OCI-LY7 (cell line): ENCODE measurements at regions not wholly inside any gene's neighbourhood (a gene's known extent, or its start where the extent isn't known, plus 50 kb on each side); places are given as distances from the start of the nearest gene placed in this dataset.
"Not testable (repeated sequence)": the region's sequence is repeated elsewhere in the genome, so short reads cannot be mapped to it uniquely, and the experiment has no call there.

Experiments
- BruUV-seq: library from RNA; stranded (reverse); fragments of 400-500 nt; replicated peaks from 2 replicates; lab custom pipeline; 2021; lab: Mats Ljungman, UMichigan
- CTCF ChIA-PET: fragments of 300-600 bp; sonication (Branson Sonifier 250); formaldehyde crosslinking; loops from one replicate; lab custom pipeline; 2022; ENCODE audit warnings: antibody characterized with exemption; ENCODE audit not compliant: unreplicated experiment; lab: Charles Lee
- POLR2A ChIA-PET: fragments of 300-600 bp; sonication (Branson Sonifier 250); formaldehyde crosslinking; loops from one replicate; lab custom pipeline; 2022; ENCODE audit warnings: antibody characterized with exemption; lab: Charles Lee
- DNase-seq: peaks from one replicate; pipeline ENCODE4 v3.0.0-alpha.2; 2015; ENCODE audit warnings: low spot score
- H2AFZ ChIP-seq: fragments of 200-600 bp; sonication (generic), shearing (Covaris generic); 2 replicates; pipeline ENCODE4 v1.6.1; 2014; ENCODE audit warnings: mild to moderate bottlenecking, antibody characterized with exemption, low read length, moderate library complexity
- H3K27ac ChIP-seq: fragments of 200-600 bp; sonication (generic); 2 replicates; pipeline ENCODE4 v1.5.1; 2014; ENCODE audit warnings: mixed run types, low read depth, mild to moderate bottlenecking, moderate library complexity, low read length, inconsistent platforms; ENCODE audit not compliant: poor library complexity, severe bottlenecking
- H3K36me3 ChIP-seq: fragments of 200-600 bp; sonication (generic); 2 replicates; pipeline ENCODE4 v1.6.1; 2014; ENCODE audit warnings: mild to moderate bottlenecking, antibody characterized with exemption, low read length, moderate library complexity, mixed read lengths; ENCODE audit not compliant: insufficient read depth
- H3K4me1 ChIP-seq: fragments of 200-600 bp; sonication (generic); 2 replicates; pipeline ENCODE4 v1.5.1; 2014; ENCODE audit warnings: mild to moderate bottlenecking, low read length; ENCODE audit not compliant: insufficient read depth, poor library complexity, severe bottlenecking
- H3K4me2 ChIP-seq: fragments of 200-600 bp; sonication (generic); 2 replicates; pipeline ENCODE4 v1.6.1; 2014; ENCODE audit warnings: mild to moderate bottlenecking, low read length
- H3K4me3 ChIP-seq: fragments of 200-600 bp; sonication (generic); 2 replicates; pipeline ENCODE4 v1.5.1; 2014; ENCODE audit warnings: mild to moderate bottlenecking, low read depth, low read length; ENCODE audit not compliant: poor library complexity, severe bottlenecking
- H3K79me2 ChIP-seq: fragments of 200-600 bp; sonication (generic); 2 replicates; pipeline ENCODE4 v1.6.1; 2016; ENCODE audit warnings: low read depth, mild to moderate bottlenecking, low read length, moderate library complexity, mixed read lengths; ENCODE audit not compliant: insufficient read depth
- H3K9me2 ChIP-seq: fragments of 200-600 bp; sonication (generic); 2 replicates; pipeline ENCODE4 v1.6.1; 2016; ENCODE audit warnings: mild to moderate bottlenecking, low read length, mixed read lengths; ENCODE audit not compliant: insufficient read depth
- H3K9me3 ChIP-seq: fragments of 200-600 bp; sonication (generic); 2 replicates; pipeline ENCODE4 v1.6.1; 2014; ENCODE audit warnings: mild to moderate bottlenecking, mixed run types, low read length, mixed read lengths
- H4K20me1 ChIP-seq: fragments of 200-600 bp; sonication (generic); 2 replicates; pipeline ENCODE4 v1.6.1; 2014; ENCODE audit warnings: mild to moderate bottlenecking, antibody characterized with exemption, low read length, moderate library complexity, mixed read lengths; ENCODE audit not compliant: insufficient read depth
- EZH2phosphoT487 ChIP-seq: fragments of 200-600 bp; sonication (generic); IDR thresholded peaks from 2 replicates; pipeline ENCODE4 v1.6.1; 2018; ENCODE audit warnings: low read depth, borderline replicate concordance, mild to moderate bottlenecking, mixed run types, antibody characterized with exemption, low read length, moderate library complexity, mixed read lengths
- intact Hi-C: fragments of 100-400 bp; cut with micrococcal nuclease; formaldehyde crosslinking; loops from one replicate; pipeline ENCODE4 v1.10.0; 2022; ENCODE audit not compliant: unreplicated experiment
- TF ChIP-seq, protein P1 (sequence below): fragments of 200-600 bp; sonication (generic); conservative IDR thresholded peaks from 2 replicates; pipeline ENCODE4 v1.5.1; 2014; ENCODE audit warnings: mild to moderate bottlenecking, antibody characterized with exemption, low read length, moderate library complexity, mixed read lengths

DNA sequence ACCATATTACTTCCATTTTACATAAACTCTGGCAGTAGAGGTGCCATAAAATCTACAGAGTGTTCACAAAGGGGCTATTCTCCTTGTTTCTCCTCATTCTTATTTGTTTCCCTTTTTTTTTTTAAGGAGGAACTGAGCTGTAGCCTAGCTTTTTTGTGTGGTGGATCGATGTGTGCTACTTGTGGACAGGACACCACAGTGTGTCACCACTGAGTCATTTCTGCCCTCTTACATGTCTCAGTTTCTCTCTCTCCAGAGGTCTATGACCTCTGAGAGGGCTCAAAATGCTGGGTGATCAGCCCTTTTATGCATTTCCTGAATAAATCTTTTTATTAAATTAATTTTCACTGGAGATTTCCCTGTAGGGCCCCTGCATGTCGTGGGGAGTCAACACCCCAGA is 370.2 kb downstream of the ADGRD1 start:
- no peaks in the 10 kb centered on the region for H3K4me1 ChIP-seq
- H3K4me3 ChIP-seq = no peak overlapping the region
- ChIA-PET POLR2A (no interaction called here), CTCF (no interaction called here)
- no peak overlapping the region for H2AFZ ChIP-seq
- no peaks in the 10 kb centered on the region for H3K36me3 ChIP-seq
- H3K4me2 ChIP-seq = no peak overlapping the region
- intact Hi-C loops = no loop called here
- BruUV-seq = no TSS peak
- H4K20me1 ChIP-seq = no peaks in the 10 kb centered on the region
- no peak for TF ChIP-seq EZH2phosphoT487
- TF ChIP-seq, protein P1, sequence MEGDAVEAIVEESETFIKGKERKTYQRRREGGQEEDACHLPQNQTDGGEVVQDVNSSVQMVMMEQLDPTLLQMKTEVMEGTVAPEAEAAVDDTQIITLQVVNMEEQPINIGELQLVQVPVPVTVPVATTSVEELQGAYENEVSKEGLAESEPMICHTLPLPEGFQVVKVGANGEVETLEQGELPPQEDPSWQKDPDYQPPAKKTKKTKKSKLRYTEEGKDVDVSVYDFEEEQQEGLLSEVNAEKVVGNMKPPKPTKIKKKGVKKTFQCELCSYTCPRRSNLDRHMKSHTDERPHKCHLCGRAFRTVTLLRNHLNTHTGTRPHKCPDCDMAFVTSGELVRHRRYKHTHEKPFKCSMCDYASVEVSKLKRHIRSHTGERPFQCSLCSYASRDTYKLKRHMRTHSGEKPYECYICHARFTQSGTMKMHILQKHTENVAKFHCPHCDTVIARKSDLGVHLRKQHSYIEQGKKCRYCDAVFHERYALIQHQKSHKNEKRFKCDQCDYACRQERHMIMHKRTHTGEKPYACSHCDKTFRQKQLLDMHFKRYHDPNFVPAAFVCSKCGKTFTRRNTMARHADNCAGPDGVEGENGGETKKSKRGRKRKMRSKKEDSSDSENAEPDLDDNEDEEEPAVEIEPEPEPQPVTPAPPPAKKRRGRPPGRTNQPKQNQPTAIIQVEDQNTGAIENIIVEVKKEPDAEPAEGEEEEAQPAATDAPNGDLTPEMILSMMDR = no peak
- H3K9me3 ChIP-seq = peaks cover 17% of the 10 kb centered on the region
- no peak for DNase-seq
- H3K27ac ChIP-seq = no peak overlapping the region
- no peaks in the 10 kb centered on the region for H3K79me2 ChIP-seq
- H3K9me2 ChIP-seq = no peaks in the 10 kb centered on the region

DNA sequence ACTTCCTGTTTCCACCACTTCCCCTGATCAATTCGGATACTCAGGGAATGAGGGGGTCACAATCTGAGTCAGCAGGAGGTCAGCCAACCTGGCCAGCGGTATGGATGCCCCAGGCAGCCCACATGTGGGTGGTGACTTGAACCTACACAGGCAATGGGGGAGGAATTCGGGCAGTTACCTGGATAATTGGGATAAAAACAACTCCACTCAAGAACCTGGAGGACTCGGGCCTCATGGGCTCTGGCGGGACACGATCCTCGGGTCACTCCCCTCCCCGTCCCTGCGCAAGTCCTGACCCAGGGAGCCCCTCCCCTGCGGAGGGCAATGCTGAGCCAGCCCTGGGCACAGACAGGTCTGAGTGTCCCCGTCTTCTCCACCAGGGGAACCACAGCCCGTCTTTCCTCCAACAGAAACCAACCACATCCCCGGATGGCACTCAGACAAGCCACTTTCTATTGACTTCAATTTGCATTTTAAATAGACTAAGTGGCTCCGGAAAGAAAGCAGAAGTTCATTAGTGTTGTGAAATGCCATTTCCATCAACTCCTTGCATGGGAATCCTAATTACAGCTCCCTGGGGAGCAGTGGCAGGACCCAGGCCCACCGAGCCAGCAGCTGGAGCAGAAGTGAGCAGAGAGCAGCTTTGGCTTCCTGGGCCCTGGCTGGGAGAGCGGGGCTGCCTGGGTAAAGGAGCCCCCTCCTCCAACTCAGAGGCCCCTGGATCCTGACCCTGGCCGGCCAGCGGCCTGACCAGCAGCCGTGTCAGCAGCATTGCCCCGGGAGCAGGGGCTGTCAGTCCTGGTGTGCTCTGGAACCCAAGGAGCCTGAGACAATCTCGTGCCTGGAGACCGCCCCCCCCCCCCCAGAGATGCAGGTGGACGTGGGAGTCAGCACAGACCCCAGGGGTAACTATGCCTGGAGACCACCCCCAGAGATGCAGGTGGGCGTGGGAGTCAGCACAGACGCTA is 374.1 kb downstream of the ADGRD1 start:
- H3K9me2 ChIP-seq = no peaks in the 10 kb centered on the region
- no TSS peak for BruUV-seq
- H4K20me1 ChIP-seq = no peaks in the 10 kb centered on the region
- CTCF ChIA-PET = no interaction called here
- H3K4me1 ChIP-seq = no peaks in the 10 kb centered on the region
- POLR2A ChIA-PET = no interaction called here
- no peak overlapping the region for H3K27ac ChIP-seq
- no peak overlapping the region for H3K4me2 ChIP-seq
- H3K36me3 ChIP-seq = no peaks in the 10 kb centered on the region
- no peak overlapping the region for H2AFZ ChIP-seq
- intact Hi-C loops = no loop called here
- H3K79me2 ChIP-seq = no peaks in the 10 kb centered on the region
- DNase-seq = no peak
- no peaks in the 10 kb centered on the region for H3K9me3 ChIP-seq
- TF ChIP-seq, protein P1 = no peak
- no peak for TF ChIP-seq EZH2phosphoT487
- no peak overlapping the region for H3K4me3 ChIP-seq

GRCh38 chr12:131328861-131329845 is 375.4 kb downstream of the ADGRD1 start:
- H2AFZ ChIP-seq, H3K27ac ChIP-seq, POLR2A ChIA-PET, intact Hi-C loops, H3K4me2 ChIP-seq, CTCF ChIA-PET, H4K20me1 ChIP-seq, BruUV-seq, H3K79me2 ChIP-seq, H3K9me3 ChIP-seq, DNase-seq, H3K4me1 ChIP-seq, H3K36me3 ChIP-seq, H3K9me2 ChIP-seq, H3K4me3 ChIP-seq: not testable (repeated sequence)
